CD8-positive, alpha-beta memory T cell (primary cell): ENCODE measurements at regions not wholly inside any gene's neighbourhood (a gene's known extent, or its start where the extent isn't known, plus 50 kb on each side); places are given as distances from the start of the nearest gene placed in this dataset.
"Not testable (repeated sequence)": the region's sequence is repeated elsewhere in the genome, so short reads cannot be mapped to it uniquely, and the experiment has no call there.

Experiments used
- CTCF ChIA-PET: fragments of 350-600 bp; sonication (Branson Sonifier 250); formaldehyde crosslinking; loops from one replicate; lab custom pipeline; 2021; ENCODE audit warnings: antibody characterized with exemption; lab: Charles Lee
- POLR2A ChIA-PET: fragments of 350-600 bp; sonication (Branson Sonifier 250); formaldehyde crosslinking; loops from one replicate; lab custom pipeline; 2021; ENCODE audit warnings: antibody characterized with exemption; lab: Charles Lee
- DNase-seq, 5 donors: peaks; one replicate each; pipeline versions ENCODE4 v3.0.0 to v3.0.0-alpha.2; 2020 to 2022; ENCODE audit warnings: mixed read lengths in 1 of 5
- H3K27ac ChIP-seq: one replicate; pipeline ENCODE4 v1.7.0; 2013; ENCODE audit warnings: low read depth, mild to moderate bottlenecking, low read length, moderate library complexity
- H3K27me3 ChIP-seq: 2 replicates; pipeline ENCODE4 v1.7.0; 2013; ENCODE audit warnings: low read length, mild to moderate bottlenecking; ENCODE audit not compliant: insufficient read depth, poor library complexity, severe bottlenecking
- H3K36me3 ChIP-seq: 2 replicates; pipeline ENCODE4 v1.7.0; 2013; ENCODE audit warnings: mild to moderate bottlenecking, low read length, moderate library complexity; ENCODE audit not compliant: insufficient read depth
- H3K4me1 ChIP-seq: 2 replicates; pipeline ENCODE4 v1.7.0; 2013; ENCODE audit warnings: mild to moderate bottlenecking, low read length, moderate library complexity; ENCODE audit not compliant: insufficient read depth
- H3K4me3 ChIP-seq: 2 replicates; pipeline ENCODE4 v1.7.0; 2013; ENCODE audit warnings: mild to moderate bottlenecking, low read length
- H3K9me3 ChIP-seq: 2 replicates; pipeline ENCODE4 v1.7.0; 2013; ENCODE audit warnings: mild to moderate bottlenecking, low read length
- H3K27ac Mint-ChIP-seq, 8 donors: one replicate each; pipeline ENCODE4 v1.8.0; 2020 to 2021; ENCODE audit warnings: mixed read lengths in 8 of 8, mild to moderate bottlenecking in 6 of 8, inconsistent platforms in 3 of 8, moderate library complexity in 3 of 8
- H3K27me3 Mint-ChIP-seq, 2 donors: one replicate each; pipeline ENCODE4 v1.8.0; 2020 to 2021; ENCODE audit warnings: mixed read lengths in 2 of 2, mild to moderate bottlenecking in 1 of 2, moderate library complexity in 1 of 2
- H3K36me3 Mint-ChIP-seq, 3 donors: one replicate each; pipeline ENCODE4 v1.8.0; 2020 to 2021; ENCODE audit warnings: mixed read lengths in 3 of 3, inconsistent platforms in 1 of 3, mild to moderate bottlenecking in 1 of 3
- H3K4me1 Mint-ChIP-seq, 3 donors: one replicate each; pipeline ENCODE4 v1.8.0; 2020 to 2021; ENCODE audit warnings: mixed read lengths in 3 of 3, inconsistent platforms in 1 of 3, mild to moderate bottlenecking in 1 of 3
- H3K4me3 Mint-ChIP-seq, 7 donors: one replicate each; pipeline ENCODE4 v1.8.0; 2020 to 2021; ENCODE audit warnings: mixed read lengths in 7 of 7, mild to moderate bottlenecking in 6 of 7, moderate library complexity in 4 of 7, inconsistent platforms in 2 of 7
- H3K9me3 Mint-ChIP-seq, 5 donors: one replicate each; pipeline ENCODE4 v1.8.0; 2020 to 2022; ENCODE audit warnings: mixed read lengths in 5 of 5, mild to moderate bottlenecking in 3 of 5, moderate library complexity in 2 of 5, inconsistent platforms in 1 of 5

DNA sequence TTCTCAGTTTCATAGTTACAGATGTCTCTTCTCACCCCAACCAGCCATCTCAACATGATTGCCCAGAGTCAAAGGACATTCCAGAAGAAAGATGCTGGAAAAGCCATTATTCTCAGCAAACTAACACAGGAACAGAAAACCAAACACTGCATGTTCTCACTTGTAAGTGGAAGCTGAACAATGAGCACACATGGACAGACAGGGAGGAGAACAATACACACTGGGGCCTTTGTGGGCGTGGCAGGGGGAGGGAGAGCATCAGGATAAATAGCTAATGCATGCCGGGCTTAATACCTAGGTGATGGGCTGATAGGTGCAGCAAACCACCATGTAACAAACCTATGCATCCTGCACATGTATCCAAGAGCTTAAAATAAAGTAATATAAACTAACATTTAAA, 437.8 kb upstream of the TUSC1 start:
- POLR2A ChIA-PET, H3K36me3 ChIP-seq, H3K9me3 ChIP-seq, H3K4me1 ChIP-seq, H3K27ac ChIP-seq, H3K27me3 ChIP-seq, H3K27ac Mint-ChIP-seq, H3K4me3 ChIP-seq, CTCF ChIA-PET, DNase-seq, H3K36me3 Mint-ChIP-seq, H3K4me3 Mint-ChIP-seq, H3K27me3 Mint-ChIP-seq, H3K4me1 Mint-ChIP-seq: not testable (repeated sequence)
- H3K9me3 Mint-ChIP-seq = peaks cover under 1 to 55% (median 11%) of the 10 kb centered on the region in 5 donors

DNA sequence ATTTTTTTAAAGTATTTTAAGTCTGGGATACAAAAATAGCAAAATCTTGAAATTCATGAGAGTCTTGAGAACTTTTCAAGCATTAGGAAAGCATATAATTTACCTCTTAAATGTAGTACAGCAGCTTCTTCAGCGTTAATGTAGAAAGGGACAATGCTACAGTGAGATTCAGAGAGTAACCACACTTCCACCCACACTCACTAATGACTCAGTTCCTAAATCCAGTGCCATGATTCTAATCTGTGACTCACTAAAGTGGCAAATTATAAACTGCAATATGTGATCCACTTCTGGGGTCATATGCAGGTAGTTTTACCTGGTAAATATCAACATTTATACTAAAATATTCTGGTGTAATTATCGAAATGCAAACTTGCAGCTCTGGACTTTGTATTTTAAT, 434.5 kb upstream of the TUSC1 start:
- Histone ChIP-seq H3K27me3 (no peaks in the 10 kb centered on the region), H3K9me3 (no peaks in the 10 kb centered on the region), H3K36me3 (no peaks in the 10 kb centered on the region), H3K4me3 (no peak overlapping the region), H3K4me1 (no peaks in the 10 kb centered on the region), H3K27ac (no peak overlapping the region)
- Mint-ChIP-seq H3K36me3 (no peaks in the 10 kb centered on the region), H3K9me3 (peaks cover 4 to 37% (median 14%) of the 10 kb centered on the region in 5 donors), H3K4me3 (no peak overlapping the region), H3K4me1 (no peaks in the 10 kb centered on the region), H3K27ac (no peak overlapping the region), H3K27me3 (no peaks in the 10 kb centered on the region)
- no peak for DNase-seq
- POLR2A ChIA-PET = no interaction called here
- CTCF ChIA-PET = no interaction called here

DNA sequence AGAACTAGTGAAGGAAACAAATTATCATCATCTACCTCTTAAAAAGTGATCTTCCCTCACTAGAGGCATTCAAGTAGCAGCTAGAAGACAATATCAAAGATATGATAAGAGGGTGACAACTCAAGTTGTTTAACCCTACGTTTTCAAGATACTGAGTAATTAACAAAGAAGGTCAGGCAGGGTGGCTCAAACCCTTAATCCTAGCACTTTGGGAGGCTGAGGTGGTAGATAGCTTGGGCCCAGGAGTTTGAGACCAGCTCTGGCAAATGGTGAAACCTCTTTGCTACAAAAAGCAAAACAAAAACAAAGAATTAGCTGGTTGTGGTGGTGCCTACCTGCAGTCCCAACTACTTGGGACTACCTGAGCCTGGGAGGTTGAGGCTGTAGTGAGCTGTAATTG, 408.2 kb upstream of the TUSC1 start:
- Mint-ChIP-seq H3K36me3 (no peaks in the 10 kb centered on the region), H3K4me1 (no peaks in the 10 kb centered on the region), H3K4me3 (no peak overlapping the region), H3K27ac (no peak overlapping the region), H3K9me3 (peaks cover 0 to 24% (median 11%) of the 10 kb centered on the region in 5 donors), H3K27me3 (peaks cover 0 to 1% of the 10 kb centered on the region in 2 donors)
- H3K36me3 ChIP-seq = no peaks in the 10 kb centered on the region
- H3K27ac ChIP-seq = no peak overlapping the region
- H3K4me1 ChIP-seq = no peaks in the 10 kb centered on the region
- no peak for DNase-seq
- ChIA-PET POLR2A (no interaction called here), CTCF (no interaction called here)
- no peak overlapping the region for H3K4me3 ChIP-seq
- H3K9me3 ChIP-seq = no peaks in the 10 kb centered on the region
- H3K27me3 ChIP-seq = no peaks in the 10 kb centered on the region

DNA sequence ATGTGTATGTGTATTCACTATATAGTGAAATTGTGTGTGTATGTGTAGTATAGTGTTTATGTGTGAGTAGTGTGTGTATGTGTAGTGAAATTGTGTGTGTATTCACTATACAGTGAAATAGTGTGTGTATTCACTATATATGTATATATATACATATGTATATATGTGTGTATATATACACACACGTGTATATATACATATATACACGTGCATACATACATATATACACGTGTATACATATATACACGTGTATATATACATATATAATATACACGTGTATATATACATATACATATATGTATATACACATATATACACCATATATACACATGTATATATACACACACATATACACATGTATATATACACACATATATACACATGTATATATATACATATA, 403.6 kb upstream of the TUSC1 start:
- Mint-ChIP-seq H3K27me3 (peaks cover 0 to 1% of the 10 kb centered on the region in 2 donors), H3K4me1 (no peaks in the 10 kb centered on the region), H3K27ac (no peak overlapping the region), H3K36me3 (no peaks in the 10 kb centered on the region), H3K9me3 (peaks cover 1 to 31% (median 15%) of the 10 kb centered on the region in 5 donors), H3K4me3 (no peak overlapping the region)
- CTCF ChIA-PET = no interaction called here
- POLR2A ChIA-PET = no interaction called here
- H3K36me3 ChIP-seq = no peaks in the 10 kb centered on the region
- no peak overlapping the region for H3K27ac ChIP-seq
- no peak for DNase-seq
- H3K9me3 ChIP-seq = no peaks in the 10 kb centered on the region
- no peaks in the 10 kb centered on the region for H3K4me1 ChIP-seq
- H3K27me3 ChIP-seq = no peaks in the 10 kb centered on the region
- H3K4me3 ChIP-seq = no peak overlapping the region

DNA sequence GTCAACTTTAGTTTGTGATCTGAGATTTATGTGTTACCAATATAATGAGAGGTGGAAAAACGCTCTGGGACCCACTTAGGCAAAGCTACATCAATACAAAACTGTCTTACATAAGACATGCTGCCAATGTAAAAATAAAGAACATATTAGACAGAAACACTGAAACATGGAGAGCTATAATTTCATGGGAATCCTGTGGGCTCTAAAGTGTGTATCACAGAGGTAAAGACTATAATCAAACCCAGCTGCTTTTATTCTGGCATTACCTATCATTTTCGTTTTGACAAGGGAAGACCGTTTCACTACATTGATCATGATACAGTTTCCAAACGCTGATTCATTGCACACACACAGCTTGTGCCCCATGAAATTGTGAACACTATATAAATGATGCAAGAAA, 400.5 kb upstream of the TUSC1 start:
- Mint-ChIP-seq H3K4me1 (no peaks in the 10 kb centered on the region), H3K36me3 (no peaks in the 10 kb centered on the region), H3K4me3 (no peak overlapping the region), H3K27me3 (peaks cover 0 to 1% of the 10 kb centered on the region in 2 donors), H3K9me3 (peaks cover 4 to 43% (median 31%) of the 10 kb centered on the region in 5 donors), H3K27ac (no peak overlapping the region)
- CTCF ChIA-PET = interaction anchor here (1.3 kb wide), 1 partner anchor 12 kb away, joined by 3 read pairs; no protein-coding TSS in a partner anchor
- no peaks in the 10 kb centered on the region for H3K36me3 ChIP-seq
- no peak overlapping the region for H3K4me3 ChIP-seq
- POLR2A ChIA-PET = no interaction called here
- no peaks in the 10 kb centered on the region for H3K27me3 ChIP-seq
- H3K4me1 ChIP-seq = no peaks in the 10 kb centered on the region
- no peak overlapping the region for H3K27ac ChIP-seq
- H3K9me3 ChIP-seq = no peaks in the 10 kb centered on the region
- no peak for DNase-seq

DNA sequence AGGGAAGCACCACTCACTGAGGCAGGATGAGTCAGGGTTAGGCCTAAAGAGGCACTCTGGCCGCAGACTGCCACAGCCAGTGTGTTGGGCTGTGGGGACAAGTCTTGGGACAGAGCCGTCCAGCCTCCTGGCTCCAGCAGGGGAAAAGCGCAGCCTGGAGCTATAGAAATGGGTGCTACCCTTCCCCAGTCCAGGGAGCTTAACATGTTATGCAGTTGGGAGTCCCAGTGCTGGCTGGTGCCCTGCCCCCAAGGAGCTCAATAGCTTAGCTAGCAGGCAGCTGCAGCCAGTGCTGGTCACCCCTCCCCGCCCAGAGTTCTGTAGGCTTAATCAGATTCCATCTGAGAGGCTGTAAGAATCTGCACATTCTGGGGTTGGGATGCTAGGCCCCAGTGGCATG, 399.6 kb upstream of the TUSC1 start:
- peaks cover 0 to 1% of the 10 kb centered on the region in 2 donors for H3K27me3 Mint-ChIP-seq
- H3K4me1 ChIP-seq = no peaks in the 10 kb centered on the region
- H3K27me3 ChIP-seq = no peaks in the 10 kb centered on the region
- no peak overlapping the region for H3K4me3 Mint-ChIP-seq
- DNase-seq = peak in 1 of 5 donors; percentile 15
- H3K4me3 ChIP-seq = no peak overlapping the region
- H3K9me3 Mint-ChIP-seq = peaks cover 4 to 45% (median 34%) of the 10 kb centered on the region in 5 donors
- no peak overlapping the region for H3K27ac ChIP-seq
- no peaks in the 10 kb centered on the region for H3K36me3 ChIP-seq
- ChIA-PET CTCF (interaction anchor here (1.3 kb wide), 1 partner anchor 11 kb away, joined by 3 read pairs; no protein-coding TSS in a partner anchor), POLR2A (no interaction called here)
- no peaks in the 10 kb centered on the region for H3K4me1 Mint-ChIP-seq
- no peaks in the 10 kb centered on the region for H3K36me3 Mint-ChIP-seq
- no peaks in the 10 kb centered on the region for H3K9me3 ChIP-seq
- no peak overlapping the region for H3K27ac Mint-ChIP-seq

DNA sequence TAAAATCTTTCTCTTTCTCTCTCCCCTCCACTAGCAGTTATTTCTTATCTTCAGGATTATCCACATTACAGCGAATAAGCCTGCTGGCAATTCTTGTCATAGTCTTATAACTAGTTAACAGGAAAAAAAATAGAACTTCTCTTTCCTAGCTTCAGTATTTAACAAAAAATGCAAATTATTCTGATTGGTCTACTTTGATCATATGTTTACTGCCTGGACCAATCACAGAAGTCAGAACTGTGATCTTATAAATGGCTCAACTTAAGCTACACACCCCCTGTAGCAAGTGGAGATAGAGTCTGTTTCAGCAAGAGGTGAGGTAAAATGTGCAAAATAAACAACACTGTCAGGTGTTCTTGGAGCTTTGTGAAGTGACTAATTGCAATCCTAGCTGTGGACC, 389.4 kb upstream of the TUSC1 start:
- CTCF ChIA-PET = interaction anchor here (1.2 kb wide), 1 partner anchor 11 kb away, joined by 3 read pairs; no protein-coding TSS in a partner anchor
- H3K9me3 ChIP-seq = no peaks in the 10 kb centered on the region
- H3K9me3 Mint-ChIP-seq = peaks cover 2 to 43% (median 14%) of the 10 kb centered on the region in 5 donors
- H3K27ac Mint-ChIP-seq = no peak overlapping the region
- no peak overlapping the region for H3K4me3 ChIP-seq
- no peaks in the 10 kb centered on the region for H3K27me3 Mint-ChIP-seq
- H3K36me3 Mint-ChIP-seq = no peaks in the 10 kb centered on the region
- H3K4me1 Mint-ChIP-seq = no peaks in the 10 kb centered on the region
- no peaks in the 10 kb centered on the region for H3K4me1 ChIP-seq
- H3K36me3 ChIP-seq = no peaks in the 10 kb centered on the region
- H3K27ac ChIP-seq = no peak overlapping the region
- POLR2A ChIA-PET = no interaction called here
- no peaks in the 10 kb centered on the region for H3K27me3 ChIP-seq
- no peak for DNase-seq
- H3K4me3 Mint-ChIP-seq = no peak overlapping the region

DNA sequence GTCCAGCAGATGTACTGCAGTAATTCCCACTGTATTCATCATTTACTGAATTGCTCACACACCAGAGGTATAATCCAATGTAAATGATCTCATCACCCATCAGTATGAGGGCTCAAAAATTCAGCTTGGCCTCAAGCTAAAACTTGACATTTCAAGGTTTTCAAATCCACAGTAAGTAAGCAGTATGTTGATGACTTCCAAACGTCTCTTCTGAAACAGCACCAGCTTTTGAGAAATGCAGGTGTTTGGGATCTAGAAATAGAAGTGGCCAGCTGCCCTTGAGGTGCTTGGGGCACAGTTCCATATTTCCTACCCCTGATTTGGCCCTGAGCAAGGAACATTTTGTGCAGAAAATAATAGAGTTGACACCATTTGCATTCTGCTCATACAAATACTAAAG, 388.0 kb upstream of the TUSC1 start:
- no peak overlapping the region for H3K27ac Mint-ChIP-seq
- H3K9me3 ChIP-seq = no peaks in the 10 kb centered on the region
- H3K4me1 Mint-ChIP-seq = no peaks in the 10 kb centered on the region
- no peaks in the 10 kb centered on the region for H3K36me3 Mint-ChIP-seq
- no peak overlapping the region for H3K27ac ChIP-seq
- H3K27me3 Mint-ChIP-seq = no peaks in the 10 kb centered on the region
- CTCF ChIA-PET = no interaction called here
- H3K36me3 ChIP-seq = no peaks in the 10 kb centered on the region
- peaks cover 2 to 50% (median 11%) of the 10 kb centered on the region in 5 donors for H3K9me3 Mint-ChIP-seq
- H3K4me1 ChIP-seq = no peaks in the 10 kb centered on the region
- H3K4me3 ChIP-seq = no peak overlapping the region
- POLR2A ChIA-PET = no interaction called here
- no peaks in the 10 kb centered on the region for H3K27me3 ChIP-seq
- no peak overlapping the region for H3K4me3 Mint-ChIP-seq
- DNase-seq = no peak
